ENCODE measurements at regions not wholly inside any gene's neighbourhood (a gene's known extent, or its start where the extent isn't known, plus 50 kb on each side); places are given as distances from the start of the nearest gene placed in this dataset.

DNA sequence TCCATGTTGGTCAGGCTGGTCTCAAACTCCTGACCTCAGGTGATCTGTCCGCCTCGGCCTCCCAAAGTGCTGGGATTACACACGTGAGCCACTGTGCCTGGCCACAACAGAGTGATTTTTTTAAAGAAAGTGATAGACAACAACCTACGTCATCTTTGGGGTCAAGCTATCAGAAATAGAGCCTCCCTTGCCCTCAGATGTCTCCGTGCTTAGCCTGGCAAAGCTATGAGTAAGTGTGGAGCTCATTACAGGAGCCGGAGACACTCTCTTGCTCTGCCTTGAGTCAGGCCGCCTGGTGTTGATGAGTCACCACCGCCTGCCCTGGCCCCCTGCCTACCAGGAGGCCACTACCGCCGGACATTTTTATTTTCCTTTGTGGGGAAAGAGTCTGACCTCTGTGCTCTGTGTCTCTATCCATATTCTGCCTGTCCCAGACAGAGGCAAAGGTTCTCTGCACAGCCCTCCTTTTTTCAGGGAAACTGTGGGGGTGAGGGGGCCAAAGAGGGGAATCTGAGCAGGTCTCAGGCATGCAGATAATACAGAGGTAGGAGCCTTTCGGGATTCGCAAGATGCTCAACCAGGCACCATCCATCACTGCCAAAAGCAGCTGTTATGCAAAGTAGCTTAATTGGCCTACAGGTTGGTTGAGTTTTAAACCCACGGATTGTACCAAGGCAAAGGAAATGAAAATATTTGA, 123.7 kb upstream of the CPEB4 start:
- H3K9ac ChIP-seq (ENCODE audit: insufficient read depth, low read depth, low read length): peak overlapping the region; percentile 61
- FAIRE-seq (peak; percentile 85), DNase-seq (ENCODE audit: low spot score) (peak; percentile 88), ATAC-seq (peak; percentile 83)
- peak overlapping the region; percentile 8 to 44 (median 14); a peak in 3 of 6 replicates for H3K4me3 ChIP-seq (replicated peaks in 1 of 3; ENCODE audit: insufficient read depth in 1 of 3, low read depth in 2 of 3, low read length in 3 of 3)
- intact Hi-C loops (cut with micrococcal nuclease; ENCODE audit: unreplicated experiment) (loop anchor here (1.0 to 5.0 kb wide), 3 partner anchors 45 to 147 kb away; partner anchors contain the start of gene BOD1), in situ Hi-C loops (cut with HindIII; ENCODE audit: extremely low pct_ligation_motif_present, low pct_unique_long_range_greater_than_20kb) (loop anchor here (25.0 kb wide), 1 partner anchor 198 kb away; no protein-coding TSS in a partner anchor)
- CTCF ChIA-PET (ENCODE audit: low intra/inter-chr PET ratio, low total read pairs): no interaction called here
- no peaks in the 10 kb centered on the region for H4K20me1 ChIP-seq (ENCODE audit: insufficient read depth, low read length)
- no peaks in the 10 kb centered on the region for H3K36me3 ChIP-seq (replicated peaks in 1 of 2; ENCODE audit: control insufficient read depth in 1 of 2, insufficient read depth in 2 of 2, low read length in 2 of 2)
- H3K27me3 ChIP-seq (ENCODE audit: control insufficient read depth in 1 of 2, insufficient read depth in 2 of 2, low read length in 2 of 2): no peaks in the 10 kb centered on the region
- no TSS peak for BruUV-seq (replicated peaks)
- POLR2A ChIA-PET: interaction anchor here (0.6 to 2.6 kb wide), 29 partner anchors 11 to 208 kb away, joined by 3 to 27 read pairs (median 4); partner anchors contain the start of gene CPEB4
- peak overlapping the region; percentile 91 for H3K4me2 ChIP-seq (ENCODE audit: low read depth, low read length)
- 8% methylated on average over 13 of the region's 13 CpGs for WGBS (ENCODE audit: low lambda C conversion rate)
- no peaks in the 10 kb centered on the region for H3K9me3 ChIP-seq (ENCODE audit: low read length)
- H3K4me1 ChIP-seq (ENCODE audit: insufficient read depth, low read length): peaks cover 100% of the 10 kb centered on the region
- H3K79me2 ChIP-seq (ENCODE audit: insufficient read depth, low read length): no peaks in the 10 kb centered on the region
- no peak overlapping the region for H2AFZ ChIP-seq (ENCODE audit: low read length)
- H3K27ac ChIP-seq (ENCODE audit: extremely low read length, insufficient read depth, low read length): peak overlapping the region; percentile 89
- TF ChIP-seq, protein P1, sequence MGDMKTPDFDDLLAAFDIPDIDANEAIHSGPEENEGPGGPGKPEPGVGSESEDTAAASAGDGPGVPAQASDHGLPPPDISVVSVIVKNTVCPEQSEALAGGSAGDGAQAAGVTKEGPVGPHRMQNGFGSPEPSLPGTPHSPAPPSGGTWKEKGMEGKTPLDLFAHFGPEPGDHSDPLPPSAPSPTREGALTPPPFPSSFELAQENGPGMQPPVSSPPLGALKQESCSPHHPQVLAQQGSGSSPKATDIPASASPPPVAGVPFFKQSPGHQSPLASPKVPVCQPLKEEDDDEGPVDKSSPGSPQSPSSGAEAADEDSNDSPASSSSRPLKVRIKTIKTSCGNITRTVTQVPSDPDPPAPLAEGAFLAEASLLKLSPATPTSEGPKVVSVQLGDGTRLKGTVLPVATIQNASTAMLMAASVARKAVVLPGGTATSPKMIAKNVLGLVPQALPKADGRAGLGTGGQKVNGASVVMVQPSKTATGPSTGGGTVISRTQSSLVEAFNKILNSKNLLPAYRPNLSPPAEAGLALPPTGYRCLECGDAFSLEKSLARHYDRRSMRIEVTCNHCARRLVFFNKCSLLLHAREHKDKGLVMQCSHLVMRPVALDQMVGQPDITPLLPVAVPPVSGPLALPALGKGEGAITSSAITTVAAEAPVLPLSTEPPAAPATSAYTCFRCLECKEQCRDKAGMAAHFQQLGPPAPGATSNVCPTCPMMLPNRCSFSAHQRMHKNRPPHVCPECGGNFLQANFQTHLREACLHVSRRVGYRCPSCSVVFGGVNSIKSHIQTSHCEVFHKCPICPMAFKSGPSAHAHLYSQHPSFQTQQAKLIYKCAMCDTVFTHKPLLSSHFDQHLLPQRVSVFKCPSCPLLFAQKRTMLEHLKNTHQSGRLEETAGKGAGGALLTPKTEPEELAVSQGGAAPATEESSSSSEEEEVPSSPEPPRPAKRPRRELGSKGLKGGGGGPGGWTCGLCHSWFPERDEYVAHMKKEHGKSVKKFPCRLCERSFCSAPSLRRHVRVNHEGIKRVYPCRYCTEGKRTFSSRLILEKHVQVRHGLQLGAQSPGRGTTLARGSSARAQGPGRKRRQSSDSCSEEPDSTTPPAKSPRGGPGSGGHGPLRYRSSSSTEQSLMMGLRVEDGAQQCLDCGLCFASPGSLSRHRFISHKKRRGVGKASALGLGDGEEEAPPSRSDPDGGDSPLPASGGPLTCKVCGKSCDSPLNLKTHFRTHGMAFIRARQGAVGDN (CRISPR knock-in tag; IDR thresholded peaks at IDR 0.05): peak; percentile 86
- TF ChIP-seq TEAD3 (CRISPR knock-in tag; optimal IDR thresholded peaks at IDR 0.05; ENCODE audit: borderline replicate concordance) (peak; percentile 40), RXRA (CRISPR knock-in tag; IDR thresholded peaks at IDR 0.05) (peak; percentile 71), ATAD3A (CRISPR knock-in tag; IDR thresholded peaks at IDR 0.05) (no peak), ZNF772 (CRISPR knock-in tag; IDR thresholded peaks at IDR 0.05) (no peak), ZNF282 (IDR thresholded peaks at IDR 0.05; ENCODE audit: partially characterized antibody) (no peak), JUN (CRISPR knock-in tag; IDR thresholded peaks at IDR 0.05) (peak; percentile 76), BORCS8-MEF2B (CRISPR knock-in tag; IDR thresholded peaks at IDR 0.05) (no peak), KMT2B (CRISPR knock-in tag; IDR thresholded peaks at IDR 0.05) (no peak), SP5 (CRISPR knock-in tag; IDR thresholded peaks at IDR 0.05; ENCODE audit: borderline replicate concordance, low read depth) (peak; percentile 36; the same call in 1 of the 2 replicates), ZBTB20 (CRISPR knock-in tag; IDR thresholded peaks at IDR 0.05; ENCODE audit: borderline replicate concordance, low read depth) (peak; percentile 37; the same call in 1 of the 2 replicates)
- TF ChIP-seq, protein P2, sequence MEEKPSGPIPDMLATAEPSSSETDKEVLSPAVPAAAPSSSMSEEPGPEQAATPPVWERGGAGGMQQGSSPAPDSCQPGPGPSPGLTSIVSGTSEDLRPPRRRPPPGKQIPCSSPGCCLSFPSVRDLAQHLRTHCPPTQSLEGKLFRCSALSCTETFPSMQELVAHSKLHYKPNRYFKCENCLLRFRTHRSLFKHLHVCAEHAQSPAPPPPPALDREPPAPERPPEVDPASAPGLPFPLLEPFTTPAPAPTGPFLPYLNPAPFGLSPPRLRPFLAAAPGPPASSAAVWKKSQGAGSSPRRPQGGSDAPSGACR (CRISPR knock-in tag; IDR thresholded peaks at IDR 0.05): 0 out of 2 replicates have a peak, but pooled peaks have one; percentile 48
- TF ChIP-seq, protein P3, sequence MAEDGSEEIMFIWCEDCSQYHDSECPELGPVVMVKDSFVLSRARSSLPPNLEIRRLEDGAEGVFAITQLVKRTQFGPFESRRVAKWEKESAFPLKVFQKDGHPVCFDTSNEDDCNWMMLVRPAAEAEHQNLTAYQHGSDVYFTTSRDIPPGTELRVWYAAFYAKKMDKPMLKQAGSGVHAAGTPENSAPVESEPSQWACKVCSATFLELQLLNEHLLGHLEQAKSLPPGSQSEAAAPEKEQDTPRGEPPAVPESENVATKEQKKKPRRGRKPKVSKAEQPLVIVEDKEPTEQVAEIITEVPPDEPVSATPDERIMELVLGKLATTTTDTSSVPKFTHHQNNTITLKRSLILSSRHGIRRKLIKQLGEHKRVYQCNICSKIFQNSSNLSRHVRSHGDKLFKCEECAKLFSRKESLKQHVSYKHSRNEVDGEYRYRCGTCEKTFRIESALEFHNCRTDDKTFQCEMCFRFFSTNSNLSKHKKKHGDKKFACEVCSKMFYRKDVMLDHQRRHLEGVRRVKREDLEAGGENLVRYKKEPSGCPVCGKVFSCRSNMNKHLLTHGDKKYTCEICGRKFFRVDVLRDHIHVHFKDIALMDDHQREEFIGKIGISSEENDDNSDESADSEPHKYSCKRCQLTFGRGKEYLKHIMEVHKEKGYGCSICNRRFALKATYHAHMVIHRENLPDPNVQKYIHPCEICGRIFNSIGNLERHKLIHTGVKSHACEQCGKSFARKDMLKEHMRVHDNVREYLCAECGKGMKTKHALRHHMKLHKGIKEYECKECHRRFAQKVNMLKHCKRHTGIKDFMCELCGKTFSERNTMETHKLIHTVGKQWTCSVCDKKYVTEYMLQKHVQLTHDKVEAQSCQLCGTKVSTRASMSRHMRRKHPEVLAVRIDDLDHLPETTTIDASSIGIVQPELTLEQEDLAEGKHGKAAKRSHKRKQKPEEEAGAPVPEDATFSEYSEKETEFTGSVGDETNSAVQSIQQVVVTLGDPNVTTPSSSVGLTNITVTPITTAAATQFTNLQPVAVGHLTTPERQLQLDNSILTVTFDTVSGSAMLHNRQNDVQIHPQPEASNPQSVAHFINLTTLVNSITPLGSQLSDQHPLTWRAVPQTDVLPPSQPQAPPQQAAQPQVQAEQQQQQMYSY (CRISPR knock-in tag; IDR thresholded peaks at IDR 0.05): no peak
- TF ChIP-seq, protein P4, sequence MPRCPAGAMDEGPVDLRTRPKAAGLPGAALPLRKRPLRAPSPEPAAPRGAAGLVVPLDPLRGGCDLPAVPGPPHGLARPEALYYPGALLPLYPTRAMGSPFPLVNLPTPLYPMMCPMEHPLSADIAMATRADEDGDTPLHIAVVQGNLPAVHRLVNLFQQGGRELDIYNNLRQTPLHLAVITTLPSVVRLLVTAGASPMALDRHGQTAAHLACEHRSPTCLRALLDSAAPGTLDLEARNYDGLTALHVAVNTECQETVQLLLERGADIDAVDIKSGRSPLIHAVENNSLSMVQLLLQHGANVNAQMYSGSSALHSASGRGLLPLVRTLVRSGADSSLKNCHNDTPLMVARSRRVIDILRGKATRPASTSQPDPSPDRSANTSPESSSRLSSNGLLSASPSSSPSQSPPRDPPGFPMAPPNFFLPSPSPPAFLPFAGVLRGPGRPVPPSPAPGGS (CRISPR knock-in tag; IDR thresholded peaks at IDR 0.05): no peak

All from HepG2 (cell line).